ENCODE measurements at regions not wholly inside any gene's neighbourhood (a gene's known extent, or its start where the extent isn't known, plus 50 kb on each side); places are given as distances from the start of the nearest gene placed in this dataset.

GRCh38 chr11:46220313-46220712 is 57.1 kb upstream of the CREB3L1 start:
- no peak for TF ChIP-seq POLR2A (IDR thresholded peaks at IDR 0.05)
- no peak for TF ChIP-seq CTCF (IDR thresholded peaks at IDR 0.05)
